ENCODE measurements at regions not wholly inside any gene's neighbourhood (a gene's known extent, or its start where the extent isn't known, plus 50 kb on each side); places are given as distances from the start of the nearest gene placed in this dataset.

DNA sequence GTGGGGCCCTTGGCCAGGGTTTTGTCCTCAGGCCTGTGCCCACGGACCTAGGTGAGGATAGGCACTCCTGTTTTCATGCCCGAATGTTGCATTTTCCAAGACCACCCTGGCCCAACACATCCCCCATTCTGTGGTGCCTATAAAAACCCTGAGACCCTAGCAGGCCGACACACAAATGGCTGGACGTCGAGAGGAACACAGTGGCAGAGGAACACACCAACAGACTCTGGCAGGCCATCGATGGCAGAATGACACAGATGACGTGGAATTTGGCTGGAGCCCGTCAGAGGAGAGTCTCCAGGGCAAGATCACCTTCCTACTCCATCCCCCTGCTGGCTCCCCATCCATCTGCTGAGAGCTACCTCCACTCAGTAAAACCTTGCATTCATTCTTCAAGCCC lies 898.8 kb downstream of the ANKRD7 start:
- 80% methylated on average over 8 of the region's 8 CpGs for WGBS (ENCODE audit: insufficient coverage)
- intact Hi-C loops (cut with micrococcal nuclease): no loop called here
- TF ChIP-seq EZH2 (IDR thresholded peaks at IDR 0.05; ENCODE audit: borderline replicate concordance, insufficient read depth, low read depth, low read length, poor library complexity, severe bottlenecking): no peak
- TF ChIP-seq, protein P1, sequence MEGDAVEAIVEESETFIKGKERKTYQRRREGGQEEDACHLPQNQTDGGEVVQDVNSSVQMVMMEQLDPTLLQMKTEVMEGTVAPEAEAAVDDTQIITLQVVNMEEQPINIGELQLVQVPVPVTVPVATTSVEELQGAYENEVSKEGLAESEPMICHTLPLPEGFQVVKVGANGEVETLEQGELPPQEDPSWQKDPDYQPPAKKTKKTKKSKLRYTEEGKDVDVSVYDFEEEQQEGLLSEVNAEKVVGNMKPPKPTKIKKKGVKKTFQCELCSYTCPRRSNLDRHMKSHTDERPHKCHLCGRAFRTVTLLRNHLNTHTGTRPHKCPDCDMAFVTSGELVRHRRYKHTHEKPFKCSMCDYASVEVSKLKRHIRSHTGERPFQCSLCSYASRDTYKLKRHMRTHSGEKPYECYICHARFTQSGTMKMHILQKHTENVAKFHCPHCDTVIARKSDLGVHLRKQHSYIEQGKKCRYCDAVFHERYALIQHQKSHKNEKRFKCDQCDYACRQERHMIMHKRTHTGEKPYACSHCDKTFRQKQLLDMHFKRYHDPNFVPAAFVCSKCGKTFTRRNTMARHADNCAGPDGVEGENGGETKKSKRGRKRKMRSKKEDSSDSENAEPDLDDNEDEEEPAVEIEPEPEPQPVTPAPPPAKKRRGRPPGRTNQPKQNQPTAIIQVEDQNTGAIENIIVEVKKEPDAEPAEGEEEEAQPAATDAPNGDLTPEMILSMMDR (IDR thresholded peaks at IDR 0.05): no peak

DNA sequence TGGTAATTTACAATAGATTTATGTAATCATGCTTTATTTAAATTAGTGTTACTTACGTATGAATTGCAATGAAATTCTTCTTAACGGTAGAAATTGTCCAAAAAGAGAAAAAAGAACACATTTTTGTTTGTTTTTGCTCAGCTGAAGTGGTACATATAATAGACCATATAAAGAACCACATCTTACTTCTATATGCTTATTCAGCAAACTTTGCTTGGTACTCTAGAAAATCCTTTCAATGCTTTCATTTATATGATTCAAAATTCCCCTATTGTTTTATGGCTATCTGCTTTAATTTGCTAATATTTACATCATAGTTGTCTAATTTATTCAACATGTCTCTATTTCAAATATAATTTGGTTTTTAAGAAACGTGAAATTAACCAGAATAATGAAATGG lies 903.2 kb downstream of the ANKRD7 start:
- H3K27ac ChIP-seq (ENCODE audit: low read length in 2 of 2): no peak overlapping the region
- WGBS (ENCODE audit: insufficient coverage): no CpG with 5 or more reads among the region's 3 CpGs
- intact Hi-C loops (cut with micrococcal nuclease): no loop called here
- POLR2A ChIA-PET: no interaction called here
- H3K27me3 ChIP-seq (replicated peaks in 1 of 4; ENCODE audit: control extremely low read depth in 1 of 4, control insufficient read depth in 3 of 4, insufficient read depth in 4 of 4, low read length in 3 of 4): no peaks in the 10 kb centered on the region
- H3K4me2 ChIP-seq (replicated peaks; ENCODE audit: low read depth, low read length, poor library complexity, severe bottlenecking): no peak overlapping the region
- no peak overlapping the region for H2AFZ ChIP-seq (ENCODE audit: insufficient read depth, low read depth, low read length, poor library complexity, severe bottlenecking)
- H3K79me2 ChIP-seq (ENCODE audit: control insufficient read depth, insufficient read depth, low read length): no peaks in the 10 kb centered on the region
- DNase-seq (no peak), ATAC-seq (ENCODE audit: low read depth) (no peak)
- no peaks in the 10 kb centered on the region for H3K4me1 ChIP-seq (ENCODE audit: control insufficient read depth in 2 of 2, insufficient read depth in 2 of 2, low read length in 2 of 2)
- H3K9me3 ChIP-seq (ENCODE audit: control extremely low read depth in 1 of 3, control insufficient read depth in 2 of 3, insufficient read depth in 1 of 3, low read length in 2 of 3): no peaks in the 10 kb centered on the region
- Mint-ChIP-seq H3K27ac (no peak overlapping the region), H3K4me3 (no peak overlapping the region), H3K27me3 (no peaks in the 10 kb centered on the region), H3K9me3 (ENCODE audit: insufficient read depth) (no peaks in the 10 kb centered on the region), H3K4me1 (no peaks in the 10 kb centered on the region)
- TF ChIP-seq EZH2 (IDR thresholded peaks at IDR 0.05; ENCODE audit: borderline replicate concordance, insufficient read depth, low read depth, low read length, poor library complexity, severe bottlenecking): no peak
- no peaks in the 10 kb centered on the region for H4K20me1 ChIP-seq (ENCODE audit: control insufficient read depth, insufficient read depth, low read length, poor library complexity, severe bottlenecking)
- CTCF ChIA-PET: no interaction called here
- H3K4me3 ChIP-seq (ENCODE audit: control extremely low read depth in 1 of 5, extremely low read depth in 1 of 5, insufficient read depth in 1 of 5, low read depth in 2 of 5, low read length in 4 of 5): no peak overlapping the region
- no peak overlapping the region for H3K9ac ChIP-seq (ENCODE audit: low read length)
- H3K36me3 ChIP-seq (replicated peaks in 1 of 2; ENCODE audit: control extremely low read depth in 1 of 2, control insufficient read depth in 1 of 2, extremely low read depth in 1 of 2, insufficient read depth in 2 of 2, low read length in 1 of 2): no peaks in the 10 kb centered on the region

More for the DNA sequence above, 898.8 kb downstream of the ANKRD7 start:
- H3K4me1 ChIP-seq (ENCODE audit: control insufficient read depth in 2 of 2, insufficient read depth in 2 of 2, low read length in 2 of 2): no peaks in the 10 kb centered on the region
- no peaks in the 10 kb centered on the region for H3K27me3 Mint-ChIP-seq
- CTCF ChIA-PET: no interaction called here
- no peaks in the 10 kb centered on the region for H3K9me3 ChIP-seq (ENCODE audit: control extremely low read depth in 1 of 3, control insufficient read depth in 2 of 3, insufficient read depth in 1 of 3, low read length in 2 of 3)
- no peak overlapping the region for H3K9ac ChIP-seq (ENCODE audit: low read length)
- H4K20me1 ChIP-seq (ENCODE audit: control insufficient read depth, insufficient read depth, low read length, poor library complexity, severe bottlenecking): no peaks in the 10 kb centered on the region
- DNase-seq (no peak), ATAC-seq (ENCODE audit: low read depth) (no peak)
- H3K4me2 ChIP-seq (replicated peaks; ENCODE audit: low read depth, low read length, poor library complexity, severe bottlenecking): no peak overlapping the region
- POLR2A ChIA-PET: no interaction called here
- H3K36me3 ChIP-seq (replicated peaks in 1 of 2; ENCODE audit: control extremely low read depth in 1 of 2, control insufficient read depth in 1 of 2, extremely low read depth in 1 of 2, insufficient read depth in 2 of 2, low read length in 1 of 2): no peaks in the 10 kb centered on the region
- H3K27me3 ChIP-seq (replicated peaks in 1 of 4; ENCODE audit: control extremely low read depth in 1 of 4, control insufficient read depth in 3 of 4, insufficient read depth in 4 of 4, low read length in 3 of 4): no peaks in the 10 kb centered on the region
- peaks cover 3% of the 10 kb centered on the region for H3K9me3 Mint-ChIP-seq (ENCODE audit: insufficient read depth)
- H3K79me2 ChIP-seq (ENCODE audit: control insufficient read depth, insufficient read depth, low read length): no peaks in the 10 kb centered on the region
- H2AFZ ChIP-seq (ENCODE audit: insufficient read depth, low read depth, low read length, poor library complexity, severe bottlenecking): no peak overlapping the region
- H3K27ac Mint-ChIP-seq: no peak overlapping the region
- no peak overlapping the region for H3K4me3 ChIP-seq (ENCODE audit: control extremely low read depth in 1 of 5, extremely low read depth in 1 of 5, insufficient read depth in 1 of 5, low read depth in 2 of 5, low read length in 4 of 5)
- H3K27ac ChIP-seq (ENCODE audit: low read length in 2 of 2): no peak overlapping the region
- no peaks in the 10 kb centered on the region for H3K4me1 Mint-ChIP-seq
- no peak overlapping the region for H3K4me3 Mint-ChIP-seq
